ENCODE measurements at regions not wholly inside any gene's neighbourhood (a gene's known extent, or its start where the extent isn't known, plus 50 kb on each side); places are given as distances from the start of the nearest gene placed in this dataset.

DNA sequence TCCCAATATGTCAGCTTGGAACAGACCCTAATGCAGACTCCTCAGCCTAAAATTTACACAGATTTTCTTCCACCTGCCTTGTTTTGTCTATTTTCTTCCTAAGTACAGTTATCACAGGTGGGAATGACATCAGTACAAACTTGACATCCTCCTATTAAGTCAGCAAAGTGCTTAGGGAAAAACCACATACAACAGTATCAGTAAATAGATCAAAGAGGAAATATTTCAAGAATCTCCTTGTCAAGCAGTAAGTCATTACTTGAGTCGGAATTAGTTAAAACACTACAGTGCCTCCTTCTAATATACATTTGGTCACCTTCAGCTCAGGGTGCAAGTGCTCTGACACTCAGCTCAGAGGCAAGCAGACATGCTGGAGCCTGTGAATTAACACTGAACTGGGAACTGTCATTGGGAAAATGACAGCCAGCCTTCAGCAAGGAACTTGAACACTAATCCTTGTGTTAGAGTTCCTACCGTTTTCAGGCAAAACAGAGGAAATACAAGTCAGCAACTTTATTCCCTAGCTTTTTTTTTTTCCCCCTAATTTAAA is 394.3 kb upstream of the HTR2A start:
- intact Hi-C loops (cut with DNase I), result no loop called here
- no peaks in the 10 kb centered on the region for H3K36me3 ChIP-seq
- H3K4me1 ChIP-seq, result no peaks in the 10 kb centered on the region
- no peaks in the 10 kb centered on the region for H3K9me3 ChIP-seq
- TF ChIP-seq, protein P1, sequence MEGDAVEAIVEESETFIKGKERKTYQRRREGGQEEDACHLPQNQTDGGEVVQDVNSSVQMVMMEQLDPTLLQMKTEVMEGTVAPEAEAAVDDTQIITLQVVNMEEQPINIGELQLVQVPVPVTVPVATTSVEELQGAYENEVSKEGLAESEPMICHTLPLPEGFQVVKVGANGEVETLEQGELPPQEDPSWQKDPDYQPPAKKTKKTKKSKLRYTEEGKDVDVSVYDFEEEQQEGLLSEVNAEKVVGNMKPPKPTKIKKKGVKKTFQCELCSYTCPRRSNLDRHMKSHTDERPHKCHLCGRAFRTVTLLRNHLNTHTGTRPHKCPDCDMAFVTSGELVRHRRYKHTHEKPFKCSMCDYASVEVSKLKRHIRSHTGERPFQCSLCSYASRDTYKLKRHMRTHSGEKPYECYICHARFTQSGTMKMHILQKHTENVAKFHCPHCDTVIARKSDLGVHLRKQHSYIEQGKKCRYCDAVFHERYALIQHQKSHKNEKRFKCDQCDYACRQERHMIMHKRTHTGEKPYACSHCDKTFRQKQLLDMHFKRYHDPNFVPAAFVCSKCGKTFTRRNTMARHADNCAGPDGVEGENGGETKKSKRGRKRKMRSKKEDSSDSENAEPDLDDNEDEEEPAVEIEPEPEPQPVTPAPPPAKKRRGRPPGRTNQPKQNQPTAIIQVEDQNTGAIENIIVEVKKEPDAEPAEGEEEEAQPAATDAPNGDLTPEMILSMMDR (IDR thresholded peaks at IDR 0.05), result no peak
- no peak overlapping the region for H3K27ac ChIP-seq
- H3K27me3 ChIP-seq, result no peaks in the 10 kb centered on the region
- H3K4me3 ChIP-seq, result no peak overlapping the region
- H3K9ac ChIP-seq (ENCODE audit: low read depth in 2 of 2, low read length in 2 of 2), result no peak overlapping the region
- no peak for DNase-seq

DNA sequence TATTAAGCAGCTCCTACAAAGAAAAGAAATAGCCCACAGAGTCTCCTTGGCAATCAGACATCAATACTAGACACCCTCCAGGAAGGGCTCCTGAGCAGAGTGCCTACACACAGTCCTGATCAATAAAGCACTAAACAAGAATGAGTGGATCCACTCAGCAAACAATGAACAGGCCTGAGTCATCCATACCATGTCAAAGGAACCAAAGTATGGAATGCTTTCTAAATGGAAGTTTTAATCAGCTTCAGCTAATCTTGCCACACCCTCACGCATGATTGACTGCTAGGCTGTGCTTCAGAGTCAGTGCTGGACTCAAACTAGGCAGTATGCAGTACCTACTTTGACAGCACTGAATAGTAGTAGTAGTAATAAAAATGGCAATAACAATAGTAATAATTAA is 392.7 kb upstream of the HTR2A start:
- Histone ChIP-seq H3K9ac (ENCODE audit: low read depth in 2 of 2, low read length in 2 of 2) (no peak overlapping the region), H3K4me3 (no peak overlapping the region), H3K27ac (no peak overlapping the region), H3K27me3 (no peaks in the 10 kb centered on the region), H3K9me3 (no peaks in the 10 kb centered on the region), H3K36me3 (no peaks in the 10 kb centered on the region), H3K4me1 (no peaks in the 10 kb centered on the region)
- TF ChIP-seq, protein P1 (IDR thresholded peaks at IDR 0.05), result no peak
- DNase-seq, result no peak
- intact Hi-C loops (cut with DNase I), result no loop called here

DNA sequence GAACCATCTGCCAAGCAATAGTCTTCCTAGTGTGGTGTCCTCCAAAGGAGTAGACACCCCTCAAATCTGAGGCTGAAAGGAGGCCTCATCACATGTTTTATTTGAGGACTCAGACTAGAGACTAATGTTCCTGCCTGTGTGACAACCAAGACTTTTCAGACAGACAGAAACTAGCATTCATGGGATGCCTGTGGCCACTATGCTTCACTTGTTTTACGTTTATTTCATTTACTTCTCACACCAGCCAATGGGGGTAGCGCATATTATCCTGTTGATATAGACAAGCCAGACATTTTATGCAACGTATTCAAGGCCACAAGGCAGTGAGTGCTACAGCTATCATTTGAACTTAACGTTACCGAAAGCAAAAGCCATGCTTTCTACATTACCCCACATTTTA is 391.7 kb upstream of the HTR2A start:
- intact Hi-C loops (cut with DNase I), result no loop called here
- no peak overlapping the region for H3K9ac ChIP-seq (ENCODE audit: low read depth in 2 of 2, low read length in 2 of 2)
- H3K4me3 ChIP-seq, result no peak overlapping the region
- no peaks in the 10 kb centered on the region for H3K4me1 ChIP-seq
- H3K9me3 ChIP-seq, result no peaks in the 10 kb centered on the region
- H3K27ac ChIP-seq, result no peak overlapping the region
- H3K27me3 ChIP-seq, result no peaks in the 10 kb centered on the region
- H3K36me3 ChIP-seq, result no peaks in the 10 kb centered on the region
- DNase-seq, result no peak
- TF ChIP-seq, protein P1 (IDR thresholded peaks at IDR 0.05), result no peak

DNA sequence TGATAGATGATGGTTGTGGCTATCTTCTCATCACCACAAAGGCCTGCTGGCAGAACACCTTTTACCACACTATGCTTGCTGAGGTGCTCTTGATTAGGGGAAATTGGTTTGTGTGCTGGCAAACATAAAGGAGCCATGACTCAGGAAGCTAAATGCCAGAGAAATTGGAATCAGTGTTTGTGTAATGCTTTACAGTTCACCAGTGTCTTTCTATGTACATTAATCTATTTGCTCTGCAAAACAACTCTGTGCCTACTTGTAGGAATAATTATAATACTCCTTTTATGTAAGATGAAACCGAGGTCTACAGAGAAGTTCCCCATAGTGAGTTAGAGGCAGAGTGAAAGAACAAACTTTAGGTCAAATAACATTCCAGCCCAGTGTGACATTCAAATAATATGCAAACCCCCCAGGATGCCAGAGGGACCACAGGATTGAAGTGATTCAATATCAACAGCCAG is 390.5 kb upstream of the HTR2A start:
- intact Hi-C loops (cut with DNase I), result no loop called here
- H3K9me3 ChIP-seq, result no peaks in the 10 kb centered on the region
- no peak for DNase-seq
- H3K27me3 ChIP-seq, result no peaks in the 10 kb centered on the region
- H3K4me1 ChIP-seq, result no peaks in the 10 kb centered on the region
- no peak overlapping the region for H3K4me3 ChIP-seq
- TF ChIP-seq, protein P1 (IDR thresholded peaks at IDR 0.05), result no peak
- H3K36me3 ChIP-seq, result no peaks in the 10 kb centered on the region
- no peak overlapping the region for H3K9ac ChIP-seq (ENCODE audit: low read depth in 2 of 2, low read length in 2 of 2)
- H3K27ac ChIP-seq, result no peak overlapping the region

DNA sequence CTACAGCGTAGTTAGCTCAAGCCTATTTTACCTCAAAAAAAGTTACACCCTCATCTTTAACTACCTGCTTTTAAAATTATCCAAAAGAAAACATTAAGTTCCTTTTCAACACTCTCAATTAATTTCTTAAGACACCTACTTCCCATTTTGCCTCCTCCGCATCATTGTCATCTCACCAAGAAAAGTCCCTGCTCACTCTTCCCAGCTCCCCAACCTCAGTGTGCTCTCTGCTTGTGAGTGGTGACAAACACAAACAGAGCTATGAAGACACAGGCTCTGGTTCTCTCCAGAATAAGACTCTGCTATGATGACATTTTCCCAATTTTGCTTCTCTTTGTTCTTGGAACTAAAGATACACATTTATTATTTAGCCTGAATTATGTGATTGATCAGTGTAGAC is 385.1 kb upstream of the HTR2A start:
- Histone ChIP-seq H3K27me3 (no peaks in the 10 kb centered on the region), H3K4me3 (no peak overlapping the region), H3K4me1 (no peaks in the 10 kb centered on the region), H3K9me3 (no peaks in the 10 kb centered on the region), H3K27ac (no peak overlapping the region), H3K36me3 (no peaks in the 10 kb centered on the region), H3K9ac (ENCODE audit: low read depth in 2 of 2, low read length in 2 of 2) (no peak overlapping the region)
- intact Hi-C loops (cut with DNase I), result no loop called here
- DNase-seq, result no peak
- TF ChIP-seq, protein P1 (IDR thresholded peaks at IDR 0.05), result no peak

Measured in colonic mucosa (tissue), 4 donors.